WTC11 (cell line): ENCODE measurements at regions not wholly inside any gene's neighbourhood (a gene's known extent, or its start where the extent isn't known, plus 50 kb on each side); places are given as distances from the start of the nearest gene placed in this dataset.

Experiments used
- ARID4B ChIP-seq: sonication (generic); formaldehyde crosslinking; IDR thresholded peaks from 2 replicates; pipeline ENCODE4 v1.8.0; 2023; ENCODE audit warnings: missing genetic modification reagents, mild to moderate bottlenecking, borderline replicate concordance
- ATF1 ChIP-seq: sonication (generic); formaldehyde crosslinking; IDR thresholded peaks from 2 replicates; pipeline ENCODE4 v1.8.1; 2023; ENCODE audit warnings: mild to moderate bottlenecking, moderate library complexity, missing genetic modification reagents
- FOXK1 ChIP-seq: sonication (generic); formaldehyde crosslinking; IDR thresholded peaks from 2 replicates; pipeline ENCODE4 v1.8.0; 2022; ENCODE audit warnings: mild to moderate bottlenecking, moderate library complexity, missing genetic modification reagents
- NR3C1 ChIP-seq: sonication (generic); formaldehyde crosslinking; conservative IDR thresholded peaks from 2 replicates; pipeline ENCODE4 v1.8.1; 2023; ENCODE audit warnings: low read depth, mild to moderate bottlenecking, missing genetic modification reagents
- PRRX2 ChIP-seq: fragments of 250-450 bp; sonication (Bioruptor Pico); IDR thresholded peaks from 2 replicates; pipeline ENCODE4 v1.8.0; 2021; ENCODE audit warnings: mild to moderate bottlenecking
- STAT6 ChIP-seq: sonication (generic); formaldehyde crosslinking; conservative IDR thresholded peaks from 2 replicates; pipeline ENCODE4 v1.8.1; 2023; ENCODE audit warnings: mild to moderate bottlenecking, low read depth, missing genetic modification reagents, moderate library complexity
- ZNF532 ChIP-seq: fragments of 250-450 bp; sonication (Bioruptor Pico); IDR thresholded peaks from 2 replicates; pipeline ENCODE4 v1.9.0; 2021; ENCODE audit warnings: mild to moderate bottlenecking, borderline replicate concordance
- TF ChIP-seq, protein P1 (sequence below): fragments of 250-450 bp; sonication (Bioruptor Pico); conservative IDR thresholded peaks from 2 replicates; pipeline ENCODE4 v1.9.0; 2021; ENCODE audit warnings: mild to moderate bottlenecking
- TF ChIP-seq, protein P2 (sequence below): fragments of 200-600 bp; IDR thresholded peaks from 2 replicates; pipeline ENCODE4 v1.8.0; 2022; ENCODE audit warnings: antibody characterized with exemption

DNA sequence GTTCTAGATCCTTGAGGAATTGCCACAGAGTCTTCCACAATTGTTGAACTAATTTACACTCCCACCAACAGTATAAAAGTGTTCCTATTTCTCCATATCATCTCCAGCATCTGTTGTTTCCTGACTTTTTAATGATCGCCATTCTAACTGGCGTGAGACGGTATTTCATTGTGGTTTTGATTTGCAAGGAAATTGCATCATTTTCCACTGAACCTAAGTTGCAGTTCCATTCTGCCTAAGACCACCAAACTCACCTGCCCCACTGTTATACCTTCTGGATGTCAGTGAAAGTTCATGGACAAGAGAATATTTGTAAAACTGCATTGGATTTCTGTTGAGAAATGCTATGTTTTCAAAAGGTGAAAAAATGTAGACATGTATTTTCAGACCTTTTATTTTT lies 132.9 kb upstream of the ESR1 start:
- TF ChIP-seq ZNF532, result no peak
- TF ChIP-seq, protein P1, sequence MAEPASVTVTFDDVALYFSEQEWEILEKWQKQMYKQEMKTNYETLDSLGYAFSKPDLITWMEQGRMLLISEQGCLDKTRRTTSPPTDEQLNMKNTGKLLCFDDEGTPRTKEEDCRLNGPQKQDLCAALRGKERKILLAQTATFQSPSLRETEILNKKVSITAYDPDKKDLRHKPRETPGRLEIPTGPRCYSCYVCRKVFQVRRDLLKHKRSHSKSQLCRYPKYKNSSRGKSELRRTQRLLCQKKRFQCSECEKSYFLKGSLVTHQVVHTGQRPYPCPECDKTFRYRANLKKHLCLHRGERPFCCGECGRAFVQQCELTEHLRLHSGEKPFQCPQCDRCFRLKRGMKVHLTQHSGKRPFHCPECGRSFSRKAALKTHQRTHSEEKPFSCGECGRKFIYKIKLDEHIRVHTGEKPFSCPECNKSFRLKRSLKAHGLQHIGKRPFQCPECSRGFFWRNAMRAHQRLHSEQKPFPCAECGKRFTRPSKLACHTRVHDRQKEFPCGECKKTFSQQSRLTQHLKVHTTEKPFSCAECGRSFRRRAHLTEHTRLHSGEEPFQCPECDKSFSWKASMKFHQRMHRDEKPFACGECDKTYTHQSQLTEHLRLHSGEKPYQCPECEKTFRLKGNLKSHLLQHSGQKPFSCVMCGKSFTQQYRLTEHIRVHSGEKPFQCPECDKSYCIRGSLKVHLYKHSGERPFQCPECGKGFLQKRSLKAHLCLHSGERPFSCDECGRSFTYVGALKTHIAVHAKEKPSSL (CRISPR knock-in tag), result no peak
- TF ChIP-seq NR3C1, result no peak
- TF ChIP-seq ARID4B (CRISPR knock-in tag), result no peak
- TF ChIP-seq FOXK1 (CRISPR knock-in tag), result no peak
- TF ChIP-seq, protein P2, sequence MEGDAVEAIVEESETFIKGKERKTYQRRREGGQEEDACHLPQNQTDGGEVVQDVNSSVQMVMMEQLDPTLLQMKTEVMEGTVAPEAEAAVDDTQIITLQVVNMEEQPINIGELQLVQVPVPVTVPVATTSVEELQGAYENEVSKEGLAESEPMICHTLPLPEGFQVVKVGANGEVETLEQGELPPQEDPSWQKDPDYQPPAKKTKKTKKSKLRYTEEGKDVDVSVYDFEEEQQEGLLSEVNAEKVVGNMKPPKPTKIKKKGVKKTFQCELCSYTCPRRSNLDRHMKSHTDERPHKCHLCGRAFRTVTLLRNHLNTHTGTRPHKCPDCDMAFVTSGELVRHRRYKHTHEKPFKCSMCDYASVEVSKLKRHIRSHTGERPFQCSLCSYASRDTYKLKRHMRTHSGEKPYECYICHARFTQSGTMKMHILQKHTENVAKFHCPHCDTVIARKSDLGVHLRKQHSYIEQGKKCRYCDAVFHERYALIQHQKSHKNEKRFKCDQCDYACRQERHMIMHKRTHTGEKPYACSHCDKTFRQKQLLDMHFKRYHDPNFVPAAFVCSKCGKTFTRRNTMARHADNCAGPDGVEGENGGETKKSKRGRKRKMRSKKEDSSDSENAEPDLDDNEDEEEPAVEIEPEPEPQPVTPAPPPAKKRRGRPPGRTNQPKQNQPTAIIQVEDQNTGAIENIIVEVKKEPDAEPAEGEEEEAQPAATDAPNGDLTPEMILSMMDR, result no peak
- no peak for TF ChIP-seq STAT6 (CRISPR knock-in tag)
- TF ChIP-seq ATF1 (CRISPR knock-in tag), result no peak
- no peak for TF ChIP-seq PRRX2 (CRISPR knock-in tag)
